NCI-H1694 (cell line): ENCODE measurements at regions not wholly inside any gene's neighbourhood (a gene's known extent, or its start where the extent isn't known, plus 50 kb on each side); places are given as distances from the start of the nearest gene placed in this dataset.
A peak's percentile ranks its signal among the peaks of the same experiment; 100 is the strongest.

ENCODE experiments used
- DNase-seq: peaks from one replicate; lab custom pipeline; 2025; lab: John Stamatoyannopoulos, UW

DNA sequence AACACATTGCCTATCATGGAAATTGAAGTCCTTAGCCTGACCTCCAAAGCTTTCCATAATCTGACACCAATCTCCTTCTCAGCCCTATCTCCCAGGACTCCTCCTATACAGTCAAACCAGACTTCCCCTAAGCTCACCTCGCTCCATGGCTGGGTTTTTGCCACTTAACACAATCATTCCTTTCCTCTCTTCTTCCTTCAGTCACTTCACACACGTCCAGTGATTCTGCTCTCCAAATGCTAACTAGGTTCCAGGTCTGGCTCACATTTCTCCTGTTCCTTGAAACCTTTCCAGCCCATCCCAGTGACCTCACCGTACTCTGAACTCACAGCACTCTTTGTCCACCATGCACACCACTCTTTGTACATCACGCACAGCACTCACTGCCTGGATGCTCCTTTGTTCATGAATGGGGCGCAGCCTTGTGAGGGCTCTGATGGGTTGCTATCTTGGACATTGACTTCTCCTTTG lies 98.4 kb downstream of the GLUL start:
- DNase-seq: no peak

- no peak for DNase-seq
Measured at GRCh38 chr1:182292193-182292741, 99.3 kb downstream of the GLUL start.

GRCh38 chr1:182291584-182292192 lies 99.9 kb downstream of the GLUL start:
- DNase-seq: no peak

DNA sequence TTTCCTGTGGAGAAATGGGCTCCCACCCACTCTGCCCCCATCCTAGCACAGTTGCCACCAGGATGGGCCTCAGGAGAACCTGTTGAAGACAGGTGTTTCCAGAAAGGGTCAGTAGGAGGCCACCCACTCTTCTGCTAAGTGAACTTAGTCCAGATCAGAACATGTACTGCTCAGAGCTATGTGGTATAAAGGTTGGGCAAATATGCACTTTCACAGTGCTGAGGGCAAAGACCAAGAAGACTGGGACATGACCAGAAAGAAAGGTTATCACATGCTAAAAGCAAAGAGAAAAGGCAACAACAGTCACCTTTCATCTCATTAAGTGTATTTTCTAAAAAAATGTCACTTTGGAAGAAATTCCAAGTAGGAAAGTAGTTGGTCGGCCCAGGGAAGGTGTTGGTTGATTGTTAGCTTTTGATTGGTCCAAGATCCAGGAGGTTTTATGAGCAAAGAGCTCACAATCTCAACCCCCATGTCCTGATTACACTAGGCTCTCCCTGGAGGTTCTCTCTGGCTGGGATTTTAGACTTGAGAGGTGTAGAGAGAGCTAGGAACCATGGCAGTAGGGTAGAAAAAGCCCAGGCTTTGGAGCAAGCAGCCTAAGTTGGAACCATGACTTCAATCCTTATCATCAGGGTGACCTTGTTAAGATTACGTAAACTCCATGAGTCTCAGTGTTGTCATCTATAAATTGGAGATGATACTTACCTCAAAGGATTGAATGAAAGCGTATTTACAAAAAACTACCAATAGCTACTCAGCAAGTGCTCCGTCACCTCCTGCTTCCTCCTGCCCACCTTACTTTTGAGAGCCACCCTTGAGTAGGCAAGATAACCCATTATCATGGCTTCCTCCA lies 102.6 kb downstream of the GLUL start:
- no peak for DNase-seq

- no peak for DNase-seq
Measured at GRCh38 chr1:182286761-182287160, 104.8 kb downstream of the GLUL start.

DNA sequence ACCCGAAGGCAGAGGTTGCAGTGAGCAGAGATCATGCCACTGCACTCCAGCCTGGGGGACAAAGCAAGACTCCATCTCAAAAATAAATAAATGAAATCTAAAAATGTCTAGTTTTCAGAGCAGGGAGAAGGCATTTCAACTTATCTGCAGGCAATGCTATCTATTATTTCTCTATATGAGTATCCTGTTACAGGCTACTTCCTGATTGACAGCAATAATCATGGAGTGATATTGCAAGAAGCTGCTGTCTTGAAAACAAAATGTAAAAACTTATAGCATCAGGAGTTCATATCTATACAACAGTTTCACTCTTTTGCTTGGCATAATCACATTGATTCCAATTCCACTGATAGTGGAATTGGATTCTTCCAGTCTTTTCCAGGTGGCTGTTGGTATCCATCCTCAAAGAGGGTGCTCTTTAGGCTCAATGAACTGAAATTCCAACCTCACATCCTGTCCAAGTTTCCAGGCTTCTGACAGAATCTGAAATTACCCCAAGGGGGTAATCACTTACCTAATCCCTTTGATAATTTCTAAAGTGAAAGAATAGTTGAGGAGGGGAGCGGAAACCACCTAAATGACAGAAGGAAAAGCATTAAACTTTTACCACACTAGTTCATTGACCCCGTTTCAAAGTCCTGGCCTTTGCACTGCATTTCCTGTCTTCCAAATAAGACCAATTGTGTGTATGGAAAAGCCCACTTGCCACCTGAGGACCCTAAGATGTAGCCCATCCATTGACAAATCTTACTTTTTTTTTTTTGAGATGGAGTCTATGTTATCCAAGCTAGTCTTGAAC lies 107.6 kb downstream of the GLUL start:
- no peak for DNase-seq

GRCh38 chr1:182281541-182281940 lies 110.0 kb downstream of the GLUL start:
- no peak for DNase-seq

GRCh38 chr1:182280504-182280900 lies 111.1 kb downstream of the GLUL start:
- no peak for DNase-seq

DNA sequence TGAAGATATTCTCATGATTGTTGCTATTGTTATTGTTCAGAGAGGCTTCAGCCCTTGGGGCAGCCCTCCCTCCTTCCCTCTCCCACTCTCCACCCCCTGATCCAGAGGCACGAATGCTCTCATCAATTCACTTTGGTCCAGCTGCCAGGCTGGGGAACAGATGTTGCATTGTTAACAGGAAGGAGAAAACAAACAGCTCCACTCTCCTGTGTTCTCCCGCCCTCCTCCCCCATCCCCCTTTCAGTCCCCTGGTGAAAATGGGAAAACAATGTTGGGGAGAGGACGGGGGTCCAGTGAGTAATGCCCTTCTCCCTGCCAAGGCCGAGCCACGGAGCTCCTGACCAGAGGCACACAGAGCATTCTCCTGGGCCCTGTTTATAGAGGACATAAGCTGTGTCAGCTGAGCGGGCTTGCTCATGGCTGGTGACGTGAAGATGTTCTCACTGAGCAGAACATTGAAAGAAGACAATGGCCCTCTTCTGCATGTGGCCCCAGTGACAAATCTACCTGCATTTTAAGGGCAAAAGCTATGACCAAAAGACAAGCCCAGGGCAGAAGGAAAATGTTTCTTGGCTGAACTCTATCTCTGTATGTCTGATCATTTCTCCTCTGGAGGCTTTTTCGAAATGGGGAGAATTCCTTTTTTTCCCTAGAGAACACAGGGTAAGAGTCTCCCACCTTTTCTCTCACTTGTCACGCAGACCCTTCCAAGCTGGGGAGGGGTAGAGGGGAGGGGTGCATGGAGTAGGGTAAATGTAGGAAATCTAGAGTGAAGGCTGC lies 111.7 kb downstream of the GLUL start:
- peak; percentile 68 for DNase-seq

- DNase-seq: no peak
Measured at GRCh38 chr1:182279302-182279701, 112.3 kb downstream of the GLUL start.

DNA sequence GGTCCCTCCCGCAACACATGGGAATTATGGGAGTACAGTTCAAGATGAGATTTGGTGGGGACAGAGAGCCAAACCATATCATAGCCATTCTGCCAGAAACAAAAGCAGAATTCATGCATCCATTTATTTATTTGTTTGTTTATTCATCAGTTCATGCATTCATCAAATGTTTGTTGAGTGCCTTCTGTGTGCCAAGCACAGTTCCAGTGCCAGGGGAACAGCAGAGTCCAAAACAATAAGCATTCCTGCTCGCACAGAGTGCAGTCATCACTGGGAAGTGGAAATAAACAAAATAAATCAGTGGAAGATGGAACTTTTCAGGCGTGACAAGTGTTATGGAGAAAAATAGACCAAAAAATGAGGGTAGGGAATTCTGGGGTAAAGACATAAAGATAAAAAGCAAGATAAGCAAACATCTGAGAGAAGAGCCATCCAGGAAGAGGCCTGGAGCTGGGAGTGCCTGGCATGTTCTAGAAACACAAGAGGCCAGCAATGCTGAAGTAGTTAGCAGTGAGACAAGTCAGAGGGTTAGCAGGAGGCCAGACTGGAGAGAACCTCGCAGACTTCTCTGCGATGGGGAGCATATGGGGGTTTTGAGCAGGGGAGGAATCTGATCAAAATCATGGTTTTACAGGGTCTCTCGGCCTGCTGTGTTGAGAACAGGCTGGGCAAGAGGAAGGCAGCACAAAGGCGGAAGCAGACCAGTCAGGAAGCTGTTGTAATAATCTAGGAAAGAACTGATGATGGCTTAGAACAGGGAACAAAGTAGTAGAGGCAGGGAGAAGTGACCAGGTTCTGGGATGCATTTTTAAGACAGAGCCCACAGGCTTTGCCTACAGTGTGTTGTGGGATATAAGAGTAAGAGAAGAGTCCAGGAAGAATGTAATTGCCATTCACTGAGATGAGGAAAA lies 113.2 kb downstream of the GLUL start:
- DNase-seq: no peak

- DNase-seq: no peak
Measured at GRCh38 chr1:182275271-182275670, 116.3 kb downstream of the GLUL start.

DNA sequence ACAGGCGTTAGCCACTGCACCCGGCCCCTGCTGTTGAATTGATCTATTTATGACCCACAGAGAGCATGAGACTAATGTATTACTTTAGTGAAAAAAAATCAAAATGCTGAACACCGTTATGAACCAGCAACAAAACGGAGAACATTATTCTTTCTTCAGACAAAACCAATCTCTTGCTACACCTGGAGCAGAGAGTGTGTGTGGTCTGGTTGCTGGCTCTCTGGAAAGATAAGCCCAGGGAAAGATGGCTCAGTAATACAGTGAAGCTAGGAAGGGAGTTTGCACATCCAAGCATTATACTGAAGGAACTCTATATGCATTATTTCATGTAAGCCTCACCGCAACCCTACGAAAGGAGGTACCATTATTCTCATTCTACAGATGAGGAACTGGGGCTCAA lies 117.0 kb downstream of the GLUL start:
- DNase-seq: no peak

DNA sequence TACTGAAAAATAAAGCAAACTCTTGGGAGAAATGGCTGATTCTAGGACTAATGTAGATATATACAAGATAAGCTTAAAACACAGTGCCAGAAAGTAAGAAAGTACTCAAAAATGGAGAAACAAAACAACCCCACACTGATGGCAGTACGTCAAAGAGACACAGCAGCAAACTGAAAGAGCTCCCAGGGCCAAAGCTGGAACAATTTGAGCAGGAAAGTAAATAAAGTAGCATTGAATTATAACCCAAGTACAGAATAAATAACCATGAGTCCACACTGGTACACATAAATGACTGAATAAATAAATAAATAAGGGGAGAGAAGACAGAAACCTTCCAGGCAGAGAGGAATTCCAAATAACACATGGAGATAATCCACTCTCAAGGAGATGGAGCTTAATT lies 120.9 kb downstream of the GLUL start:
- DNase-seq: no peak

GRCh38 chr1:182269097-182269496 lies 122.5 kb downstream of the GLUL start:
- no peak for DNase-seq

DNA sequence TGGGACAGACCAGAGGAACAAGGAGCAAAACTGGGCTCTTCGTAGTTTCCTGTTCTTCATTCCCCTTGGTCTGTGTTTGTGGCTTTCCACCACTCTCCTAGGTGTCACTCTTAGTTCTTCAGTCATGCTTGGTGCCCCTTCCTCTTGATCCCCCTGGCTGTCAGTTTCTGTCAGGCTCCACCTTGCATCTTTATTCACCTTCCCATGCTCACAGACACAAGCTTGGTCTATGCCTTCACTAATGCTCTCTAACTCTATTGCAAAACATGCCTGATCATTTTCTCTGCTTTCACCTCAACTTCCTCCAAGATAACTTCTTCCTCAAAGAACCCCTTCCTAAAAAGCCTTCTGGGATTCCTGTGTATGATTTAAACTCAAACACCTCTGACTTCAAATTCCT lies 122.9 kb downstream of the GLUL start:
- no peak for DNase-seq

DNA sequence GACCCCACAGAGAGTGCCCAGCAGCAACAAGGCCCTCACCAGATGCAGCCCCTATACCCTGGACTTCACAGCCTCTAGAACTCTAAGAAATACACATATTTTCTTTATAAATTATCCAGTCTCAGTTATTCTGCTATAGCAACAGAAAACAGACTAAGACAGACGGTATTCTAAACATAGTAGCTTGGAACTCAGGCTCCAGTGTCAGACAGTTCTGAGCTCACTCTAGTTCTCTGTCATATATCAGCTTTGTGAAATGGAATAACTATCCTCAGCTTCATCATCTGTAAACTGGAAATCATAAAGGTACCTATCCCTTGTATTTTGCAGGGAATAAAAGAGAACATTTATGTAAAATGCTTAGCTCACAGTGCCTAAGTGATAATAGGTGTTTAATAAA lies 127.4 kb downstream of the GLUL start:
- no peak for DNase-seq

GRCh38 chr1:182263706-182264105 lies 127.9 kb downstream of the GLUL start:
- DNase-seq: no peak

- no peak for DNase-seq
Measured at GRCh38 chr1:182262425-182262824, 129.2 kb downstream of the GLUL start.

DNA sequence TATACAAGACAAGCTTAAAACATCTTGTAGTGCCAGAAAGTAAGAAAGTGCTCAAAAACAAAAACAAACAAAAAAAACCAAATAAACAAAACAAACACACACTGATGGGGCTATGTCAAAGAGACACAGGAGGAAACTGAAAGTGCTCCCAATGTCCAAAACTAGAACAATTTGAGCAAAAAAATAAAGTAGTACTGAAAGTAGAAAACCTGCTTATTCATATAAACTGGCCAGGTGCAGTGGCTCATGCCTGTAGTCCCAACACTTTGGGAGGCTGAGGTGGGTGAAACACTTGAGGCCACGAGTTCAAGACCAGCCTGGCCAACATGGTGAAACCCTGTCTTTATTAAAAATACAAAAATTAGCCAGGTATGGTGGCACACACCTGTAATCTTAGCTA lies 129.9 kb downstream of the GLUL start:
- DNase-seq: no peak

GRCh38 chr1:182260516-182260915 lies 131.1 kb downstream of the GLUL start:
- DNase-seq: no peak
